ENCODE measurements at regions not wholly inside any gene's neighbourhood (a gene's known extent, or its start where the extent isn't known, plus 50 kb on each side); places are given as distances from the start of the nearest gene placed in this dataset.

DNA sequence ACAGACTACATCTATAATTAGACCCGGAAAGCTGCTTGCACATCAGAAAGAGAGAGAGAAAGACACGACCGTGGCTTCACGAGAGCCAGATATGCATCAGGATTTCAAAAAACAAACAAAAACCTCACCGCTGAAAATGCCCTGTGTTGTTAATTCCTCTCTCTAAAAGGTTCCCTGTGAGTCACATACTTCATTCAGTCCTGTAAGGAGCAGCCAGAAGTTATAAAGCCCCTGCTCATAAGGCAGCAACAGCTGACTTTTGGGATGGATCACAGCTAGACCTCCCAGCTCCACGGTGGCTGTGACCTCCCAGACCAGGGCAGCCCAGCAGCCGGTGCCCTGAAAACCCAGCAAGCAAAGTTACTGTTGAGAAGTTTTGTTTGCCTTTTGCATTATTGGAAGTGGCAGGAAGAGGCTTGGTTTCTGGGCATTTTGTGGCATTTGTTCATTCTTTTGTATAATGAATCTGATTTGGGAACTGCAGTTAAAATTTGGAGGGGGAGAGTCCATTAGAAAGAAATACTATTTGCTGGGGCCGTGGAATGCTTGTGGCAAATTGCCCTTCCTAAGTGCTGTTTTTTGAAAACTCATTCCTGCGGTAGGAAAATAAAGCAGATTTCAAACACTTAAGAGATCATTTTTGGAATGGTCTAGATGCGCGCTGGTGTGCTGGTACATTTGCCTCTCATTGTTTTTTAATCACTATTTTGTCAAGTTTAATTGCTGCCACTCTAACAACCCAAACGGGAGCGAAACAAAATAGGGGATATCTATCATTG is 520.4 kb downstream of the BCOR start:
- intact Hi-C loops (cut with DNase I; ENCODE audit: low total_unique reads): no loop called here
- TF ChIP-seq POLR2AphosphoS5 (IDR thresholded peaks at IDR 0.05) (no peak), POLR2A (IDR thresholded peaks at IDR 0.05) (no peak)
- TF ChIP-seq, protein P1, sequence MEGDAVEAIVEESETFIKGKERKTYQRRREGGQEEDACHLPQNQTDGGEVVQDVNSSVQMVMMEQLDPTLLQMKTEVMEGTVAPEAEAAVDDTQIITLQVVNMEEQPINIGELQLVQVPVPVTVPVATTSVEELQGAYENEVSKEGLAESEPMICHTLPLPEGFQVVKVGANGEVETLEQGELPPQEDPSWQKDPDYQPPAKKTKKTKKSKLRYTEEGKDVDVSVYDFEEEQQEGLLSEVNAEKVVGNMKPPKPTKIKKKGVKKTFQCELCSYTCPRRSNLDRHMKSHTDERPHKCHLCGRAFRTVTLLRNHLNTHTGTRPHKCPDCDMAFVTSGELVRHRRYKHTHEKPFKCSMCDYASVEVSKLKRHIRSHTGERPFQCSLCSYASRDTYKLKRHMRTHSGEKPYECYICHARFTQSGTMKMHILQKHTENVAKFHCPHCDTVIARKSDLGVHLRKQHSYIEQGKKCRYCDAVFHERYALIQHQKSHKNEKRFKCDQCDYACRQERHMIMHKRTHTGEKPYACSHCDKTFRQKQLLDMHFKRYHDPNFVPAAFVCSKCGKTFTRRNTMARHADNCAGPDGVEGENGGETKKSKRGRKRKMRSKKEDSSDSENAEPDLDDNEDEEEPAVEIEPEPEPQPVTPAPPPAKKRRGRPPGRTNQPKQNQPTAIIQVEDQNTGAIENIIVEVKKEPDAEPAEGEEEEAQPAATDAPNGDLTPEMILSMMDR (IDR thresholded peaks at IDR 0.05): no peak
- no peak for DNase-seq (ENCODE audit: low spot score in 2 of 2)

DNA sequence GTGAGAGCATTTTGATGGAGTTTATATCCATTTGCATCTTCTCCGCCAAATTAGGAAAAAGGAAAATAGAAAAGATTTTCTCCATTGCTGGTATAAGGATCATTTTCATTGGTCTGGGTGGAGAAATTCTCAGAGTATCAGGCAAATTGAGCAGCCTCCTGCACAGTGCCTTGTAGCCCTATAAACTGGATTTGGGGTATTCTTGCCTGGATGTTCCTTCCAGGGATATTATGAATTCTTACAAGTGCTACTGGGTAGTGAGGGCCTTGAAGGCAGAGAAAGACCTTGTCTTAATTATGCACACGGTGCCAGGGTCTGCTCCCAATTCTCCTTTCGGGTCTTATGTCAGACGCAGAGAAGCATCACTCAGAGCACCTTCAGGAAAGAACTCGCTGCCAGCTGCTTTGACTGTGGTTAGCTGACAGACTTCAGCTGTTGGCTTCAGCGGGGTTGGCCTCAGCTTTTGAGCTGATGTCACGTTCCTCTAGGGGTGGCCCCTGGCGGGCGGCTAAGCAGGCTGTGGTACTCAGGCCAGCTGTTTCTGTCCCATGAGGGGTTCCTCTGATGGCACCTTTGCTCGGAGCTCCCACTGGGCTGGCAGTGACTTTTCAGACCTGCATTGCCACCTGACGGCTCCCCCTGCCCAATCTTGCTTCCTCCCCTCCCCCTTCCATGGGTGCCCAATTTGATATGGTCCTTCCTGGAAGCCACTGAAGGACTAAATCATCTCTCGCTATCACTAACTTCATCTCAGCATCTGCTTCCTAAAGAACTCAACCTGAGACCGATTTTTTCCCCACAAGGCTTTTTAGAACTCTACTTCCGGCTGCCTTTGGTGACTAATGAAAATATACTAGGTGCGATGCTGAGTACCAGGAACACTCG is 519.5 kb downstream of the BCOR start:
- H3K27me3 ChIP-seq: peaks cover 0 to 73% of the 10 kb centered on the region in 2 donors
- TF ChIP-seq POLR2A (IDR thresholded peaks at IDR 0.05): no peak
- TF ChIP-seq POLR2AphosphoS5 (IDR thresholded peaks at IDR 0.05): no peak
- TF ChIP-seq, protein P1 (IDR thresholded peaks at IDR 0.05): no peak
- no peak overlapping the region for H3K27ac ChIP-seq
- intact Hi-C loops (cut with DNase I; ENCODE audit: low total_unique reads): no loop called here
- DNase-seq (ENCODE audit: low spot score in 2 of 2): no peak
- no peaks in the 10 kb centered on the region for H3K4me1 ChIP-seq
- no peaks in the 10 kb centered on the region for H3K9me3 ChIP-seq
- H3K4me3 ChIP-seq: no peak overlapping the region
- no peaks in the 10 kb centered on the region for H3K36me3 ChIP-seq

More for the DNA sequence above, 520.4 kb downstream of the BCOR start:
- H3K27me3 ChIP-seq: peaks cover 0 to 69% of the 10 kb centered on the region in 2 donors
- no peak overlapping the region for H3K27ac ChIP-seq
- no peaks in the 10 kb centered on the region for H3K4me1 ChIP-seq
- no peaks in the 10 kb centered on the region for H3K36me3 ChIP-seq
- no peaks in the 10 kb centered on the region for H3K9me3 ChIP-seq
- no peak overlapping the region for H3K4me3 ChIP-seq

DNA sequence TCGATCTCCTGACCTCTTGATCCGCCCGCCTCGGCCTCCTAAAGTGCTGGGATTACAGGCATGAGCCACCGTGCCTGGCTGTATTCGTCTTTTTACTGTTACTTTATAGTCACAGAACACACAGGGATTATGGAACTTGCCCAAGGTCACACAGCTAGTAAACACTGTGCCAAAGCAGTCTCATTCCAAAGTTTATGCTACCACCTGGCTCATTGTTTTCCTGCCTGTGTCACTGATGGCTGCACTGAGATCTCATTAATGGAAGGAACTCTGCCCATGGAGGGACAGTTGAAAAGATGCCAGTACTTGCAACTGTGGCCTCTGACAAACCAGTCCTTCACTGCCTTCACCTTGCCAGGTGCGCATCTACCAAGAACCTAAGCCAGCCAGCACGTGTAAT is 517.7 kb downstream of the BCOR start:
- Histone ChIP-seq H3K9me3 (no peaks in the 10 kb centered on the region), H3K4me1 (no peaks in the 10 kb centered on the region), H3K4me3 (no peak overlapping the region), H3K27me3 (peaks cover 0 to 59% of the 10 kb centered on the region in 2 donors), H3K36me3 (no peaks in the 10 kb centered on the region), H3K27ac (no peak overlapping the region)
- intact Hi-C loops (cut with DNase I; ENCODE audit: low total_unique reads): no loop called here
- TF ChIP-seq POLR2A (IDR thresholded peaks at IDR 0.05): no peak
- TF ChIP-seq, protein P1 (IDR thresholded peaks at IDR 0.05): no peak
- no peak for TF ChIP-seq POLR2AphosphoS5 (IDR thresholded peaks at IDR 0.05)
- DNase-seq (ENCODE audit: low spot score in 2 of 2): no peak

DNA sequence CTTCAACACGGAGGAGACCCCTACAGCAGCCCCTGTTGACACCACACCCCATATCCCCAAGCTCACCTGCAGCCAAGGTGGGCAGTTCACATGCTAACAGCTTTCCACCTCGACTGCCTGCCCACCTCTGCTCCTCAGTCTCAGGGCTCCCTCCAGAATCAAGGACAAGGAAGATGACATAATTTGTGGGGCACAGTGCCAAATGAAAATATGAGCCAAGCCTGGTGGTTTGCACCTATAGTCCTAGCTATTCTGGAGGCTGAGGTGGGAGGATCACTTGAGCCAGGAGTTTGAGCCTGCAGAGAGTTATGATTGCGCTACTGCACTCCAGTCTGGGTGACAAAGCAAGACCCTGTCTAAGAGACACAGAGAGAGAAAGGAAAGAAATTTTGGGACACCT is 516.3 kb downstream of the BCOR start:
- DNase-seq (ENCODE audit: low spot score in 2 of 2): no peak
- Histone ChIP-seq H3K27ac (no peak overlapping the region), H3K36me3 (no peaks in the 10 kb centered on the region), H3K9me3 (no peaks in the 10 kb centered on the region), H3K4me1 (no peaks in the 10 kb centered on the region), H3K4me3 (no peak overlapping the region), H3K27me3 (peaks cover 0 to 51% of the 10 kb centered on the region in 2 donors)
- intact Hi-C loops (cut with DNase I; ENCODE audit: low total_unique reads): no loop called here
- TF ChIP-seq, protein P1 (IDR thresholded peaks at IDR 0.05): no peak
- TF ChIP-seq POLR2A (IDR thresholded peaks at IDR 0.05) (no peak), POLR2AphosphoS5 (IDR thresholded peaks at IDR 0.05) (no peak)

DNA sequence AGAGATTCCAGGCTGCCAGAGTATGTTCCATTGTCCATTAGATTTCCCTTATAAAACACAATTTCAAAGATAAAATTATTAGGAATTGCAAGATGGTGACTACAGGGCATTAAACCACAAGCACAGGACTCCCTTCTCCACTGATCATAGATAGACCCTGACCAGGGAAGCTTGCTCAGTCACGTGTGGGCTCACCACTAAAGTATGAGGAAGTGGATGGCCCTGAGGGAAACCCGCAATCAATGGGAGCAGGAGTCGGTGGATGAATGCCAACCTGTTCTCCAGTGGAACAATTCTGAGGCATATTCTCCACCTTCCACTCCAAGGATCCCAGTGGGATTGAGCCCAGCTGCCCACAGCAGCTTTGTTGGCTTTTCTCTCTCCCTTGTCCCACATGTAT is 515.7 kb downstream of the BCOR start:
- intact Hi-C loops (cut with DNase I; ENCODE audit: low total_unique reads): no loop called here
- H3K27ac ChIP-seq: no peak overlapping the region
- no peaks in the 10 kb centered on the region for H3K4me1 ChIP-seq
- TF ChIP-seq, protein P1 (IDR thresholded peaks at IDR 0.05): no peak
- no peak for TF ChIP-seq POLR2AphosphoS5 (IDR thresholded peaks at IDR 0.05)
- TF ChIP-seq POLR2A (IDR thresholded peaks at IDR 0.05): no peak
- H3K9me3 ChIP-seq: no peaks in the 10 kb centered on the region
- no peaks in the 10 kb centered on the region for H3K36me3 ChIP-seq
- no peak overlapping the region for H3K4me3 ChIP-seq
- H3K27me3 ChIP-seq: peaks cover 0 to 52% of the 10 kb centered on the region in 2 donors
- DNase-seq (ENCODE audit: low spot score in 2 of 2): peak in 1 of 2 donors; percentile 58
